HT-29 (cell line): ENCODE measurements at regions not wholly inside any gene's neighbourhood (a gene's known extent, or its start where the extent isn't known, plus 50 kb on each side); places are given as distances from the start of the nearest gene placed in this dataset.

Source experiments
- DNase-seq: peaks from one replicate; pipeline ENCODE4 v3.0.0-alpha.2; 2015; ENCODE audit warnings: low spot score

GRCh38 chr2:120936476-120937334, 201.0 kb downstream of the GLI2 start:
- peak; percentile 63 for DNase-seq

GRCh38 chr2:120937686-120938044, 202.0 kb downstream of the GLI2 start:
- DNase-seq, result no peak

- DNase-seq, result no peak
These were observed 202.5 kb downstream of the GLI2 start for GRCh38 chr2:120938045-120938771.

- no peak for DNase-seq
These were observed 204.1 kb downstream of the GLI2 start for GRCh38 chr2:120939595-120940318.

- DNase-seq, result no peak
These were observed 204.6 kb downstream of the GLI2 start for GRCh38 chr2:120940319-120940696.

GRCh38 chr2:120940726-120941256, 205.1 kb downstream of the GLI2 start:
- no peak for DNase-seq

- DNase-seq, result no peak
These were observed 206.0 kb downstream of the GLI2 start for GRCh38 chr2:120941571-120942120.

GRCh38 chr2:120942658-120943057, 207.0 kb downstream of the GLI2 start:
- DNase-seq, result no peak

- no peak for DNase-seq
These were observed 207.9 kb downstream of the GLI2 start for GRCh38 chr2:120943403-120944034.

GRCh38 chr2:120944575-120944974, 208.9 kb downstream of the GLI2 start:
- DNase-seq, result no peak

- no peak for DNase-seq
These were observed 209.4 kb downstream of the GLI2 start for GRCh38 chr2:120945091-120945490.

- DNase-seq, result no peak
These were observed 210.3 kb downstream of the GLI2 start for GRCh38 chr2:120945832-120946499.

GRCh38 chr2:120947327-120947726, 211.7 kb downstream of the GLI2 start:
- DNase-seq, result no peak

- no peak for DNase-seq
These were observed 212.5 kb downstream of the GLI2 start for GRCh38 chr2:120947982-120948661.

GRCh38 chr2:120948662-120949011, 213.0 kb downstream of the GLI2 start:
- DNase-seq, result no peak

GRCh38 chr2:120949027-120949956, 213.6 kb downstream of the GLI2 start:
- peak; percentile 64 for DNase-seq

GRCh38 chr2:120949957-120950590, 214.4 kb downstream of the GLI2 start:
- DNase-seq, result no peak

- DNase-seq, result no peak
These were observed 216.0 kb downstream of the GLI2 start for GRCh38 chr2:120951693-120952092.

- DNase-seq, result no peak
These were observed 216.7 kb downstream of the GLI2 start for GRCh38 chr2:120952318-120952717.
